HuH-7.5 (cell line): ENCODE measurements at regions not wholly inside any gene's neighbourhood (a gene's known extent, or its start where the extent isn't known, plus 50 kb on each side); places are given as distances from the start of the nearest gene placed in this dataset.
"Not testable (repeated sequence)": the region's sequence is repeated elsewhere in the genome, so short reads cannot be mapped to it uniquely, and the experiment has no call there.

Experiments
- DNase-seq: peaks from one replicate; pipeline ENCODE4 v3.0.0; 2011; ENCODE audit warnings: low spot score

DNA sequence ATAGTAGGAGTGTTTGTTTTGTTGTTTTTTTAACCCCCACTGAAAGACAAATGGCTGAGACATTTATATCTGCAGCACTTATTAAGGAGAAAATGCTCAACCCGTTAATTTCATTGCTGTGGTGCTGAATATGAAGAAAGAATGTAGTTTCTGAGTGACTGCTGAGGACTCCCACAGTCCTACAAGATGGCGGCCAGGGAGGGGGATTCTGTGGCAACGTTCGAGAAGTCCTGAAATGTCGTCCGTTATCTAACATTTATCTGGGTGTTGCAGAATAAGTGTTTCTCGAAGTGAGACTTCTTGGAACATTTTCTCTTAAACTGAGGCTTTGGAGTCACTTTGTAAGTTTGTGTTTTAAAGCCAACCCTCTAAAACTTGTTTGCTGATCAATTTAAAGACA lies 530.4 kb downstream of the XYLT1 start:
- no peak for DNase-seq

DNA sequence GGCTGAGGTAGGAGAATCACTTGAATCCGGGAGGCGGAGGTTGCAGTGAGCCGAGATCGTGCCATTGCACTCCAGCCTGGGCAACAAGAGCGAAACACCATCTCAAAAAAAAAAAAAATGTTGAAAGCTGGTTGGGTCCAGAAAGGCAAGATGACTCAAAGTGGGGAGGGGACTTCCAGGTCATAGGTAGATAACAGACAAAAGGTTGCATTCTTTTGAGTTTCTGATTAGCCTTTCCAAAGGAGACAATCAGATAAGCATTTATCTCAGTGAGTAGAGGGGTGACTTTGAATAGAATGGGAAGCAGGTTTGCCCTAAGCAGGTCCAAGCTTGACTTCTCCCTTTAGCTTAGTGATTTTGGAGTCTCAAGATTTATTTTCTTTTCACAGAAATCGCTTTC lies 527.9 kb downstream of the XYLT1 start:
- DNase-seq: not testable (repeated sequence)

DNA sequence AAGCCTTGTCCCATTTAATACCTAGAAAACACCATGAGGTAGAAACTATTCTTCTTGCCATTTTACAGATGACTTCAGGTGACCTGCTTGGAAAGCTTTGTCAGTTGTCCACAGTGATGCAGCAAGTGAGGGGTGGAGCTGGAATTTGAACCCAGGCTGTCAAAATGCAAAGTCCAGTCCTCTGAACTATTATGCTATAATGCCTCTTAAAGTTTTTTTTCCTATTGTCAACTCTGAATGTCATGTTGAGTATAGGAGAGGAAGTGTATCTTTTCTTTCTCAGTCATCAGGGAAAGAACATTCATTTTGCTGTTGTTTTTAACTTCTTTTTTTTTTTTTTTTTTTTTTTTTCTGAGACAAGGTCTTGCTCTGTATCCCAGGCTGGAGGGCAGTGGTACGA lies 525.6 kb downstream of the XYLT1 start:
- no peak for DNase-seq

DNA sequence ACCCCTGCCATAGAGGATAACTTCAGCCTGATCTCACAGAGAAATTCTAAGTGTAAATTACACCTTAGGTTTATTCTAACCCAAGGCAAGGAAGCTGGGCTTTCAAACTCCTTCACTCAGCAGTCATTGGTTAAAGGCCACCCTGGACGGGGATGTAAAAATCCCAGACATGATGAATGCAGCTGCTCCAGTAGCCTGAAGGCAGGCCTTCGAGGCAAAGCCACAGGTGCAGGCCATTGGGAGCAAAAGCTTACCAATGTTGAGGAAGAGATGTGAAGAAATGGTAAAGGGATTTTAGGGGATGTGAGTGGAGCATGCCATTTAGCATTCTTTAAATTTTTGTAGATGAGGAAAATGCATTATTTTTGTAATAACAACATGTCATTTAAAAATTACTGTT lies 514.4 kb downstream of the XYLT1 start:
- no peak for DNase-seq

DNA sequence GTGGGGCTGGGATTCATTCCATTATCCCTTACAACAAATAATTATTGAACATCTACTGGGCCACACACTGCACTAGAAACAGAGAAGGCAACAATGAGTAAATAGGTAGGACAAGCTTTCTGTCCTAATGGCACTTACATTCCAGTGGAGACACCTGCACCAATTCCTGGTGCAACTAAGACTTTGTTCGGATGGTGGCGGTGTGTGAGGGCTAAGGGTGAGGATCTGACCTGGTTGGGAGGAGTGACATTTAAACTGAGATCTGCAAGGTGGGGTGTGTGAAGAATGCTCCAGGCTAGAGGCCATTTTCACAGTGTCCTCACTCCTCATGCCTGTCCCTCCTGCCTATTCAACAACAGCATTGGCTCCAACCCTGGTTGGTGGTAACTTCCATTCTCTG lies 510.0 kb downstream of the XYLT1 start:
- no peak for DNase-seq

DNA sequence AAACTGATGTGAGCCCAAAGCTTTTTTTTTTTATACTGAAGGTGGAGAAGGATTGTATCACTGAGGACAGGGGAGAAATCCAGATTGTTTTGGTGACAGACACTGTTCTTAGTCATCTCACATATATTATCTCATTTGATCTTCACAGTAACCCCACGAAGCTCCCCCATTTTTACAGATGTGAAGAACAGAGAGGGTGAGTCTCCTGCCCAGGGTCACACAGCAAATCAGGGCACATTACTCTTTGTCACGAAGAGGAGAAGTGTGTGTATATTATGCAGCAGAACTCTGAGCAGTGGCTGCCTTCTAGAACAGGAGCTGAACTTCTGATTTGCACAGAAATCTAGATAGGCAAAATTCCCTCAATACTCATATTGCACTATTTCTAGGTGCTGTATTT lies 504.3 kb downstream of the XYLT1 start:
- no peak for DNase-seq

DNA sequence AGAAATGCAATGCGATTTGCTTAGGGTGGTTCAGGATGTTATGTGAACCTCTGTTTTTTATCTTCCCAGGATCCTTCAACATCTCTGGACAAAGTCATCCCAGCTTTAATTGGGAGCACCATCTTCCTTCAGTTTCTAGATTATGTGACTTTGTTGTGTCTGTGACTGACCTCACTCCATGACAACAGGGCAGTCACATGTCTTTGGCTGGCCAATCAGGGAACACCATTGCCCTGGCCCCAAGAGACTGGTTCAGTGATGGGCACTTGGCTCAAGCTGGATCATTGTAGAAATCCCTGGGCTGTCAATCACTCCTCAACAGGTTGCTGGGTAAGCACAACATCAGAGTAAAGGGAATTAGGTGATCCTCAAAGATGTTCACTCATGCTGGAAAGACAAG lies 499.7 kb downstream of the XYLT1 start:
- DNase-seq: no peak

DNA sequence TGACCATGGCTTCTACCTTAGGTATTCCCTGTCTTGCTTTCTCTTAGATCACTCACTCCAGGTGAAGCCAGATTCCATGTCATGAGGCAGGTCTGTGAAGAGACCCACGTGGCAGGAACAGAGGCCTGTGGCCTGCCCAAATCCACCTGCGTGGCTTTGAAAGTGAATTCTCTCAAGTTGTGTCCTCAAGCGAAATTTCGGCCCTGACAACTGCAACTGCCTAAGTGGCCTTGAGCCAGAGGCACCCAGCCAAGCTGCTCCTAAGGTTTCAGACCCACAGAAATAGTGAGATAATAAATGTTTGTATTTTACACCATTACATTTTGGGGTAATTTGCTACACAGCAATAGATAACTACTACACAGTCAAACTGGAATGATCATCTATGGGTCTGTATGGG lies 497.9 kb downstream of the XYLT1 start:
- DNase-seq: no peak

DNA sequence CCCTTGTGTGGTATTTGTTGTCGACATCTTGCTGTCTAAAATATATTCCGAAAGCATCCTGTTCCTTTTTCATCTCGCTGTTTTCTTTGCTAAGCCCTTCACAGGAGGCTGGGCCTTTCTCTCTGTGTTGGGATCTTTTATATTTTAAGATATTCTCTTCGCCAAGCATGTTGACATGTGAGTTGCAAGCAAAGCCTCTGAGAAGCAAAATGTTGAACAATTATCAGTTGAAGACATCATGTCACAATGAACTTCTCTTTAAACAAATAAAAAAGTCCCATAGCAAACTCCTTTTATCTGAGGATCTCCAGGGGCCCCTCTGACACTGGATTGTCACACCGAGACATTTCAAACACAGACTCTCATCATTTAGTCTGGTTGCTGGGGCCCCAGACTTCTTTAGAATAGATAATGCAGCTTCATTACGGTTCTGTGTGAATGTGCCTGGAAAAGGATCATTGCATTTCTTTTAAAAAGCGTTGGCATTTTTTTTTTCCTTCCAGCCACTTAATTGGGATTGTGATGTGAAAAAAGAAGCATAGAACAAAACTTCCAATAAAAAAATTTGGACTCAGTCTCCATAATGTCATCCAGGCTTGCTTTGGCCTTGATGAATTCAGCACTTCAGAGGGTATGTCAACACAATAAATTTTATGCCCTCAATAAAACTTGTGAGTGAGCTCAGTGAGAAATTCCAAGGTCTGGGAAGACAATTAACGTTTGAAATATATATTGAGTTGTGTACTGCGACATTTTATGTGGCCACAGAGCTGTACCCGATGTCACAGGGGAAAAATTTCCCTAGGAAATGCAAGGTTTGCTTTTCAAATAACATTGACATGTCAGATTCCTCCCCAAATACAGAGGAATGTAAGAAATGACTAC lies 496.8 kb downstream of the XYLT1 start:
- no peak for DNase-seq

DNA sequence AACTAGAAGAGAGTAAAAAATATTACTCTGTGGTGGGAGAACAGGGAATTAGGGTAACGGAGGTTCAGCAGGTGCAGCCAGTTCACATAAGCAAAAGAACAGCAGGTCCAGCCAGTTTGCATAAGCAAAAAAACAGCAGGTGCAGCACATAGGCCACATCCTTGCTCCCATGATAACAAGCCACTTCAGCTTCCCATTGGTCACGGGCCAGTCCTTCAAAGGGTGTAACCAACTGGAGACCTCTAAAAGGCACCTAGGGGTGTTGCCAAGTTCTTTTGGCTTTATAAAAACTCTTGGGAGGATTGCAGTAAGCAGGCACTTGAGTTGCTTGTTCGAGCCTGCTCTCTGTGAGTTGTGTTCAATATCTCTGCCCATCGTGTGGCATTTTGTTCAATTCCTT lies 488.1 kb downstream of the XYLT1 start:
- no peak for DNase-seq

DNA sequence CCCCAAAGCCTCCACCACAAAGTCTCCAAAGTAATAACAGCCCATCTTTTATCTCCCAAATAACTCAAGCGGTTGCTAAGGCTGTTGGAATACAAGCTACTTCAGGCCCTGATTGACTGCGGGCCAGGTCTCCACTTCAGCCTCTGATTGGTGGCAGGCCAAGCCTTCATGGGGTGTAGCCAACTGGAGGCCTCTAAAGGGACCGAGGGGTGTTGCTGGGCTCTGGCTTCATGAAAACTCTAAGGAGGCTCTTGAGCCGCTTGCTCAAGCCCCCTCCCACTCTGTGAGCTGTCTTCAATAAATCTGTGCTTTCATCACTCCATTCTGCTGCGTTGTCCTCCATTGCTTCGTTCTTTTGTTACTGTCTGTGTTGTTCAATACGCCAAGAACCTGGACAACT lies 487.2 kb downstream of the XYLT1 start:
- no peak for DNase-seq

DNA sequence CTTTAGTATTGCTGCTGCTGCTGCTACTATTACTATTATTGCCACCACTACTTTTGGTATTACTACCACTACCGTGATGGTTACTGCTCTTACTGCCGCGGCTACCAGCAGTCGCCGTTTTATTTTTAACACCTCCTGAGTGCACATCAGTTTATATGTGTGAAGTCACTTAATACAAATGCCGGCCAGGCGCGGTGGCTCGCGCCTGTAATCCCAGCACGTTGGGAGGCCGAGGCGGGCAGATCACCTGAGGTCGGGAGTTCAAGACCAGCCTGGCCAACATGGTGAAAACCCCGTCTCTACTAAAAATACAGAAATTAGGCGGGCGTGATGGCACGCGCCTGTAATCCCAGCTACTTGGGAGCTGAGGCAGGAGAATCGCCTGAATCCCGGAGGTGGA lies 486.7 kb downstream of the XYLT1 start:
- not testable (repeated sequence) for DNase-seq

DNA sequence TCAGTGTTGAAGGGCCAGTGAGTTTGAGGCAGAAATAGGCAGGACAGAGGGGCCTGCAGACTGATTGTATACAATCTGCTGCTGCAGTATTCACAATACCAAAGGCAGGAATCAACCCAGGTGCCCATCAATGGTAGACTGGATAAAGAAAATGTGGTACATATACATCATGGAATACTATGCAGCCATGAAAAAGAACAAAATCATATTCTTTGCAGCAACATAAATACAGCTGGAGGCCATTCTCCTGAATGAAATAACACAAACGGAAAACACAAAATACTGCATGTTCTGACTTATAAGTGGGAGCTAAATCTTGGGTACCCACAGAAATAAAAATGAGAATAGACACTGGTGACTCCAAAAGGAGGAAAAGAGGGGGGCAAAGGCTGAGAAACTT lies 485.1 kb downstream of the XYLT1 start:
- no peak for DNase-seq

DNA sequence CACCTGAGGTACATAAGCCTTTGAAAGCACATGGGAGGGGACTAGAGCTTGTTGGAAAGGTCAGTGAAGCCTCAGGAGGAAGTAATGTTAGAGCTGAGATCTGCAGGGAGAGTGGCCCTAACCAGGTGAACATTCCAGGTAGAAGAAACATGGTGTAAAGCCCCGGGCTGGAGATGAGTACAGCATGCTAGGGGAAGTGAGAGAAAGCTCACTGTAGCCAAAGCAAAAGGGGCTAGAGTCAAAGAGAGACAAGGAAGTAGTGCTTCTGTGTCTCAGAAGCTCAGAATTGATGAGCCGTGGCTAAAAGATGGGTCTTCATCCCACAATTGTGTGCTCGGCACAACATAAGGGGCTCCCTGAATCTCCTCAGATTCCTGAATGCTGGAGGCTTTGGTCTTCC lies 481.8 kb downstream of the XYLT1 start:
- no peak for DNase-seq

DNA sequence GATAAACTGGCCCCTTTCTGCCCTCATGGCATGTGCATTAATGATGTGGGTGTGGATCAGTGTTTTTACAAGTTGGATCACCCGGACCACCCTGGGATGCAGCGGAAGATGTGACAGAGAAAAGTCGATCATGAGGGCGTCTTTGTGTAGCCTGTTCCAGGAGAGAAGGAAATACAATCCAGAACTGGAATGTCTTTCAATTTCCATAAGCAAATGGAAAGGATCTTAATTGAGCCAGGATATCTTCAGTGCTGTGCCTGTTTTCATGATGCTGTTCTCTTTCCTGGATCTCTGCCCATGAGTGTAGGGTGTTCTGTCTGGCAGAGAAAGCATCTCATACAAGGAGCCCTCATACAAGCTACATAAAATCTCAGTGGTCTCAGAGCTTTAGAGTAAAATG lies 481.4 kb downstream of the XYLT1 start:
- no peak for DNase-seq

DNA sequence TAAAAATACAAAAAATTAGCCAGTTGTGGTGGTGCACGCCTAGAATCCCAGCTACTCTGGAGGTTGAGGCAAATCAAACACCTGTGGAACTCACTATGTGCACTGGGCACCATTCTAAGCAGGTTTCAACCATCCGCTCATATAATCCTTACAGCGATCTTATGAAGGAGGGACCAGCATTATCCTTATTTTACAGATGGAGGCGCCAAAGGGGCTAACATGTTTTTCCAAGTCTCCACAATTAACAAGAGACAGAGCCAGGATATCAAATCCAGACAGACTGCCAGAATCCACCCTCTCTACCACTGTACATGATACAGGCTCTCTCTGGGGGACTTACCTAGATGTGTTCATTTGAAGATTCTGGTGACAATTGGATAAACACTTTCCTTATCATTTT lies 479.0 kb downstream of the XYLT1 start:
- DNase-seq: no peak

DNA sequence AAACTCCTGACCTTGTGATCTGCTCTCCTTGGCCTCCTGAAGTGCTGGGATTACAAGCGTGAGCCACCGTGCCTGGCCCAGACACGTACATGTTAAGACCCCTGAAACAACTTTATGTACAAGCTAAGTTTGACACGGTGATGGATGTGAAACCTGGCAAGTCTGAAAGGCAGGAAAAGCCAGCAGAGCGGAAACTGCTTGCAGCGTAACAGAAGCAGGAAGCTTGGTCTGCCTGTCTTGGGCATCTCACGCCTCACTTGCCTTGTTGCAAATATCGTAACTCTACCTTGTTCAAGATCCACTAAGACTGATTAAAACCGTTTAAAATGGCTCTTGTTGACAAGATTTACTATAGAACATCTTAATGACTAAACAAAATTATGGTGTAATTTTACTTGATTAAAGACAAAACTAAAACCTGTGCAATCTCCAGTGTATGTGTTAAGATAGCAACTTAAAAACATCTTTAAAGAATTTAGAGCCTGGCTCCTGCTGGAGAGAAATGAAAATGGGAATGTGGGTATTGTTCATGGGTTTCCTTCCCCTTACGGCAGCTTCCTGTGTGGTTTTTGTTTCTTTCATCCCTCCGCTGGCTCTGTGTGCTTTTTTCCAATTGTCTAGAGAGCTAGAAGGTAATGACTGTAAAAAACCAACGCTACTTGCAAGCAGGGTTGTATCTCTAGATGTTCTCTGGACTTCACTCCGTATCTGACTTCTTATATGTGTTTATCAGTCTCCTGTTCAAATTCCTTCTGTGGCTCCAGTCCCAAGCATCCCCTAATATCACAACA lies 477.6 kb downstream of the XYLT1 start:
- DNase-seq: no peak

DNA sequence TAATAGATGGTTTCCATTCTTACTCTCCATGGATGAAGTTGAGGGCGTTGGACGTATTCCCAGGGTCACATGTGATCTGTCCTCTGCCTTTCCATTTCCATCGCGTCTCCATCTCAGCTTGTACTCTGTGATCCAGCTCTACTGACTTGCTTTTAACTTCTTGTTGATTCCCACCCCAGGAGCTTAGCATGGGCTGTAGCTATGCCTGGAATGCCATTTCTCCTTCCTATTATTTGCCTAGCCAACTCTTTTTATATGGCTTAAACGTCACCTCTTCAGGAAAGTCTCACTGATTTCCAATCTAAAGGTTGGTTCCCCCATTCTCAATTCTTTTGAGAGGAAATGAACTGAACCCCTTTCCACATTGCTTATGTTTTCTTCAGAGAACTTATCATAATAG lies 475.9 kb downstream of the XYLT1 start:
- DNase-seq: no peak

DNA sequence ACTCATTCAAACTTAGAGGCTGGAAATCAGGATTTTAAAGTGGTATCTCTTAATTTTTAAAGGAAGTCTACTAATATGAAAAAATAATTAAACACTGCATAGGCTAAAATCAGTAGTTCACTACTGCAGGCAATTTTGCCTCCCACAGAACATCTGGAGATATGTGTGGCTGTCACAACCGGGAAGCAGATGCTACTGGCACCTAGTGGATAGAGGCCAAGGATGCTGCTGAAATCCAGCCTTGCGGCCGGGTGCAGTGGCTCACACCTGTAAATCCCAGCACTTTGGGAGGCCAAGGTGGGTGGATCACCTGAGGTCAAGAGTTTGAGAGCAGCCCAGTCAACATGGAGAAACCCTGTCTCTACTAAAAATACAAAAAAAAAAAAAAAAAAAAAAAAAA lies 473.9 kb downstream of the XYLT1 start:
- no peak for DNase-seq

DNA sequence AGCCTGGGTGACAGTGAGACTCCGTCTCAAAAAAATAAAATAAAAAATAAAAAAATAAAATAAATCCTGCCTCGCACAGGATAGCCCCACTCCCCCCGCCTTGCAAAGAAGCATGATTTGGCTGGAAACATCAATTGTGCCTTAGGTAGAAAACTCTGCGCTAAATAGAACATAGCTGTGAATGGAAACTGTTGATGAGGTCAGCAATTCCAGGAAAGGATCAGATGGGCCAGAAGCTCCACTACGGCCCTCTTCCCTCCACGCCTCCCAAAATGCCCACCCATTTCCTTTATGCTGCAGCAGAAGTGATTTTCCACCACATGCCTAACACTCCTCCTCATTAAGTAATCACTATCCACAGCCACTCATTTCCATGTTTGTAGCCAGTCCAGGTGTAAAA lies 473.4 kb downstream of the XYLT1 start:
- no peak for DNase-seq

DNA sequence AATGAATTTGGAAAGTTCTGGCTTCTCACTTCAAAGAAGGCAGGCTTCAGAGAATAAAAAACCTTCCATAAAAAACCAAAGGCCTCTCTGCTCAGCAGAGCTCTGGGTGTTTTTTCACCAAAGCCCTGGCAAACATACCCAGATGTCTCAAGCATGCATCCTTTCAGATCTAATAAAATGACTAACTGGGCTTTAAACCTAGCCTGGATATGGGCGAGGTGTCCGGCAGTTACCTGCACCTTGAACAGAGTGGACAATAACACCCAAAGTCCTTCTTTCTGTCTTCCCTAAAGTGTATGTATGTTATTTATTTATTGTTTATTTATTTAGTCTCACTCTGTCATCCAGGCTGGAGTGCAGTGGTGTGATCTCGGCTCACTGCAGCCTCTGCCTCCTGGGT lies 469.3 kb downstream of the XYLT1 start:
- DNase-seq: no peak

DNA sequence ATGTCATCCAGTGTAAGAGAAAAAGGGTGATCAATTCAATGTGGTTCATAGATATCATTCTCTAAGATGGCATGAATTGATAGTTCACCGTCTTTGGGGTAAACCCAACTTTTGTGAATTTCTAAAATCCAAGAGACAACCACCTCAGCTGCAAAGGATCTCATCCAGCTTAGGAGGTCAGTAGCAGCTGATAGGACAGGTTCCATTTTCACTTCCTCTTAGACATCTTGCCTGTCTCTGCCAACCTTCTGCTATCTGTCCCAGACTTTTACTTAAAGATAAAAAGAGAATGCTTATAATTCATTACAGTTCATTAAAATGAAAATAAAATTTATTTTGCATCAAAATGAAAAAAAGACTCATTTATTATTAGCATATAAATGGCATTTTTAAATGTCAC lies 468.2 kb downstream of the XYLT1 start:
- DNase-seq: no peak

DNA sequence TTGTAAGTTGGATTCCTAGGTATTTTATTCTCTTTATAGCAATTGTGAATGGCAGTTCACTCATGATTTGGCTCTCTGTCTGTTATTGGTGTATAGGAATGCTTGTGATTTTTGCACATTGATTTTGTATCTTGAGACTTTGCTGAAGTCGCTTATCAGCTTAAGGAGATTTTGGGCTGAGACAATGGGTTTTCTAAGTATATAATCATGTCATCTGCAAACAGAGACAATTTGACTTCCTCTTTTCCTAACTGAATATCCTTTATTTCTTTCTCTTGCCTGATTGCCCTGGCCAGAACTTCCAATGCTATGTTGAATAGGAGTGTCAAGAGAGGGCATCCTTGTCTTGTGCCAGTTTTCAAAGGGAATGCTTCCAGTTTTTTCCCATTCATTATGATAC lies 464.8 kb downstream of the XYLT1 start:
- not testable (repeated sequence) for DNase-seq

DNA sequence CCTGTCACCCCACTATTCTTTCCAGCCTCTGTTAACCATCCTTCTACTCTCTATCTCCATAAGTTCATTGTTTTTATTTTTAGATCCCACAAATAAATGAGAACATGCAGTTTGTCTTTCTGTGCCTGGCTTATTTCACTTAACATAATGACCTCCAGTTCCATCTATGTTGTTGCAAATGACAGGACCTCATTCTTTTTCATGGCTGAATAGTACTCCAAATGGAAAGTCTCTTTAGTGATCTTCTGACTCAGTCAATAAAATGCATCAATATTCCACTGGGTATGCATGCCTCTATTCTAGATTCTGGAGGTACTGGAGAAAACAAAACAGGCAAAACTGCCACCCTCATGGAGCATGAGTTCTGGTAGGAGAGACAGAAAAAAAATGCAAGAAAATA lies 459.0 kb downstream of the XYLT1 start:
- no peak for DNase-seq
